CD4-positive, alpha-beta T cell treated with Interleukin-15 for 1 hour (primary cell): ENCODE measurements at regions not wholly inside any gene's neighbourhood (a gene's known extent, or its start where the extent isn't known, plus 50 kb on each side); places are given as distances from the start of the nearest gene placed in this dataset.

Experiments
- DNase-seq: peaks from one replicate; pipeline ENCODE4 v3.0.0-alpha.2; 2020

GRCh38 chr6:45830441-45831139 is 185.1 kb downstream of the CLIC5 start:
- no peak for DNase-seq

- DNase-seq = no peak
Observed at GRCh38 chr6:45829873-45830272, 185.8 kb downstream of the CLIC5 start.

GRCh38 chr6:45827952-45828530 is 187.6 kb downstream of the CLIC5 start:
- DNase-seq = no peak

DNA sequence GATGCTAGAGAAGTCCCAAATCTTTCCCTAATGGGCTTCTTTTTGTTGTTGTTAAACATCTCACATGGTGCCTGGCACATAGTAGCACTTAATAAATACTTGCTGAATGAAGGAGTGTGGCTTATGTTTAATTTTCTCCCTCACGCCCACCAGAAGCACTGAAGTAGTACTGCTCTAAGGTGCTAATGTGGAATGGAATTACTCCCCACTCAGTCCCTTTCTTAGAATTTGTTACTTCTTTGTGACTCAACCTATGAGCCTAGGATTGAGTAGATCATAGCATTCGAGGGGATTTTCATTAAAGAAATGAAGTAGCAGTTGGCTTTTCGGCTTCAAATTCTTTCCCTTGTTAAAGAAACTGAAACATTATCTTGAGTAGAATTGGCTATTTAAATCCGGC is 192.8 kb downstream of the CLIC5 start:
- no peak for DNase-seq

- no peak for DNase-seq
Observed at GRCh38 chr6:45822246-45822812, 193.3 kb downstream of the CLIC5 start.

DNA sequence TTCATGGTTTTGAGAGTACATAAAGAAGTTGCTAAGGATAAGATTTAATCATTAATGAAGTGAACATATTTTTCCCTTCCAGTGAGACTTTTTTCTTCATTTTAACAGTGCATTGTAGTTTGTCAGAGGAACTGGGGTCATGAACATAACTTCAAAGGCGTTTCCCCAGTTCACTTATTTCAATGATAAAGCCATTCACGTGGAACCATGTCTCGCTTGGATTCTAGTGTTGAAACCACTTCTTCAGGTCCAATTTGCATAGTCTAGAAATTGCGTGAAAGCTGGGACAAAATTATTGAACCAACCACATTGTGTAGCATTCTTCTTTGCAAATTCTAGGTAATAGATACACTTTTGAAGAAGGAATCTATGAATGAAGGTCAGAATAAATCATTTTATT is 197.0 kb downstream of the CLIC5 start:
- DNase-seq = no peak

- DNase-seq = no peak
Observed at GRCh38 chr6:45816674-45817297, 198.9 kb downstream of the CLIC5 start.

- DNase-seq = no peak
Observed at GRCh38 chr6:45815466-45816125, 200.1 kb downstream of the CLIC5 start.

- DNase-seq = no peak
Observed at GRCh38 chr6:45814772-45815171, 200.9 kb downstream of the CLIC5 start.

- DNase-seq = no peak
Observed at GRCh38 chr6:45813943-45814342, 201.7 kb downstream of the CLIC5 start.

GRCh38 chr6:45812922-45813321 is 202.7 kb downstream of the CLIC5 start:
- DNase-seq = no peak

DNA sequence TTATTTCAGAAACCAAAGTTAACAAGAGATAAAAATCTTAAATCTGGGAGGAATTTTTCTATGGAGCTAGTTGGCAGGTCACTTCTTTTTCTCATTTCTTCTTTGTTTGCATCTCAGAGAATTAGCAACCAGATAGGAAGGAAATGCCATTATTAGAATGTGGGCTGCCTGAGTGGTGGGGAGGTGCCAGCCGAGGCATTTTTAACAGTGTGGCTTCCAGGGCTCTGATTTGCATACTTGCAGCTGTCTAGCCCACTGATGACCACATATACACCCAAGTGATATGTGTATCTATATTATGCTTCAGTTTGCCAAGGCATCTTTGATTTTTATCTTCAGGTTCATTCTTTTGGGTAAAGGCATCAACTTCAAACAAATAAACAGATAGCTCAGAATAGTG is 206.7 kb downstream of the CLIC5 start:
- DNase-seq = no peak

DNA sequence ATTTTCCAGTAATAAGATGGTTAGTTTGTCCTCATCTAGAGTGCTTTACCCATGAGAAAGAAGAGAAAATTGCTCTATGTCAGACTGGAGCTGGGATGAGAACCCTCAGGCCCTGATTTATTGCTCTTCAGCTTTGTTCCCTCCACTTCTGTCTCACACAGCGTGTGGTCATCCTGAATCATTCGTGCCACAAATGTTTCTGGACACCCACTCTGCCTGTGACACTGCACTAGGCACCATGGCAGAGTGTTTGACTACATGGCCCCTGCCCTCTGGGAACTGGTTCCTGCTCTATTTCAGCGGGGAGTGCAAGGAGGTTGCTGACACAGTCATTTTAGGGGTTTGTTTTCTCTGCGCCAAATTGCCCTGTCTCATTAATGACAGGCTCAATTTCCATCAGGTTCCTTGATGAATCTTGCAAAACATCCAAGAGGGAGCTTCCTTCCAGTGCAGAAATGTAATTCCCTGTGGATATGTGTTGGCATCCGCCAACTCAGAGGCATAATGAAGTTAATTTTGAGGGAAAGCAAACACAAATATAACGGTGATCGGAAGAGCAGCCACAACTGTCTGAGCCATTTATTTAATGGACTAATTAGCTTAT is 207.5 kb downstream of the CLIC5 start:
- DNase-seq = no peak

DNA sequence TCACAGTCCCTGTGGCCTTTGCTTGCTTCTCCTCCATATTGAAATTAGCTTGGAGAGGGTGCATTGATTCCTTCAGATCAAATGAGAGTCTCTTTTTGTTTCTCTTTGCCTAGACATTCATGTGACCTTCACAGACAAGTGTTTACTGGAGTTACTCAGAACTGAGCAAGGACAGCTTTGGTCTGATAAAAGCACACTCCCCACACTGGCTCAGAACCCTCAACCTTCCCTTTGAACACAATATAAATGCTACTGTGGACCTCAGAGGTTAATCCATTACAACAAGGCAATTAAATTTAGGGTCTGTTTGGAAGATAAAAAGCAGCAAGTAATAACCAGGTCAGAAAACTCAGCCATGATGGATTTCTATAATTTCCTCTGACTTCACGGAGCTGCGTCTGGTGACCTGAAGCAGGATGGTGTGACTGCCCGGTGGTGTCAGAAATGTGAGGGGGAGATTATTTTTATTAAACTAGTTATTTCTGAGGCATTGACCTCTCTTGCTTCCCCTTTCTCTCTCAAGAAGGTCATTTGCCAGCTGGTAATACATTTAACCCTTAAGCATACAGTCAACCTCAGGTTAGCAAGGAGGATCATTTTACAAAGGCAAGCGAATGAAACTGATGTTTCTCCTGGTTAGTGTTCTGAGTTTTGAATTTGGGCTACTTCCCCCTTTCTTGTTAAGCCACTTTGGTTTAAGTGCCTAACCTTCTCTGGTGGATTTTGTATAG is 208.2 kb downstream of the CLIC5 start:
- no peak for DNase-seq

- DNase-seq = no peak
Observed at GRCh38 chr6:45806172-45806571, 209.5 kb downstream of the CLIC5 start.

DNA sequence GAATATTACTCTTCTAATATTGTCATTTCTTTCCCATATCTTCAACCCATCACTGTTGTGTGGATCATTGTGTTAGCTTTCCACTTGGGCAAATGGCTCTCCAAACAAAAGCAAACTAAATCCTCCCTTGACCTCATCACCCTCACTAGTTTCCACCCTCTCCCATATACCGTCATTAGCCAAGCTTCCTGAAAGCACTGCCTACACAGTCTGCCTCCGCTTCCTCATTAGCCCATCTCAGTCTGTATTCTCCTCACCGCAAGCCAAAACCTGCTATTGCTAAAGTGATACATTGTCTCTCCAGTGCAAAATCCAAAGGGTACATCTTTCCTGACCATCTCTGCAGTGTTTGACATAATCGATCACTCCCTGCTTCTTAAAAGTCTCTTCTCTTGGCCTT is 212.6 kb downstream of the CLIC5 start:
- DNase-seq = no peak

DNA sequence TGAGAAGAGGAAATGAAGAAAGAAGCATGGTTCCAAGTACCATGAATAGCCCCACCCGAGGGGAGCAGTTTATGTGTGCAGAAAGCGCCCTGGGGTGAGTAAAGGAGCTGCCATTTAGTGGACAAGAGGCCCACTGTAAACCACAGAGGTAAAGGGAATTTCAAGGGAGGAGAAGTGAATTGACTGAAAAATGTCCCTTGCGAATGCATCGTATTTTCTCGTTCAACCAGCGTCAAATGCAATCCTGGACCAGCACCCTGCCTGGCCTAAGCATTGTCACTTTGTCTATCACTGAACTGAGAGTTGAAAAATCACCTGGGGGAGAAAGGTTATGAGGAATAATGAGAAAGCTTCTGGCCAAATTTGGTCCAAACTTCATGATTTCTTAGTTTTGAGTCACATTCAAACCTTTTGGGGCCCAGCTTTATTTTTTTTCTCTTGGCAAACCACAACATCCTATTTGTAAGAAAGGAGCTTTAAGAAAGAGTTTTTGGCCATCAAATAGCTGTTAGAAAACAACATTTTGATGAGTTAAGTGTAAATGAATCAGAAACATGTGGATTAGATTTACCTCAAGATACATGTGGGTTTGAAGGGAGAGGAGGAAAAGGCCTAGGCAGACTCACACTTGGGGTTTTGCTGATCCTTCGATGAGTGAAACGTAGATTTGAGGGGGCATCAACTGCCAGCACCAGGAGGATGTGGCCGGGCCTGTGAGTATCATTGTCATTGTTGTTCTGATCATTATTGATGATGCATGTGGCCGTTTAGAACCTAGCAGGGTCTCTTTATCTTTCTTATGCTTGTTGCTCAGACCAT is 214.0 kb downstream of the CLIC5 start:
- DNase-seq = no peak

DNA sequence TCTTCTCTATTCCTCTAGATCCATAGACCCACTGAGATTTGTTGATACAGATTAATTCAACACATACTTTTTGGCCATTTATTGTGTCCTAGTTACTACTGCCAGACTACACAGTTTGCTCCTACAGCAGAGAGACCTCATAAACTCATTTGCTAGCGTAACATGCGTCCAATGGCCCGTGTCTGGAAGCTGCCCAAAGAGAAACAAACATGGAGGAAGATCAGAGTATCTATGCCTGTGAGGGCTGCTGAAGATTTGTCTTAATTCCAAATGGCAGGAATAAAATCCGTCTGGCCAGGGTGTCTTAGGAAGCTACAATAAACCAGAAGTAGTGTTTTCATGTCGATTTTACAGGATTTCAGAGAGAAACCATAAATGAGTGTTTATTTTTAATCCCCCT is 214.7 kb downstream of the CLIC5 start:
- no peak for DNase-seq

GRCh38 chr6:45795678-45796077 is 220.0 kb downstream of the CLIC5 start:
- no peak for DNase-seq

DNA sequence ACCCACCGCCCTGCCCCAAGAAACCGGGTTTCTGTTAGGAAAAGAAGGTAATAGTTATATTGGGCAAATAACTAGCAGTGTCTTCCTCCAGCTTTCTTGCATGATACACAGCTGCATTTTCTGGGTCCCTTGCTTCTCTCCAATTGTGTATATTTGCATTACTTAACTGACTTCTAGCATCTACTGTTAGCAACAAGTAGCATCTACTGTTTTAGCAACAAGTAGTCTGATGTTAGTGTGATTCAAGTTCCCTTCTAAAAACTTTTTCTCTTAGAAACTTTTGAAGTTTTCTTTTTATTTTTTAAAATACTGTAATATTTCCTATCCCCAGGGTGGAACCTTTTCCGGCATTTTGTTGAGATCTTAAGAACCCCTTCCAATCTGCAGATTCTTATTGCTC is 221.2 kb downstream of the CLIC5 start:
- no peak for DNase-seq
